ENCODE measurements at regions not wholly inside any gene's neighbourhood (a gene's known extent, or its start where the extent isn't known, plus 50 kb on each side); places are given as distances from the start of the nearest gene placed in this dataset.

GRCh38 chr3:174786825-174787224, 72.3 kb upstream of the NAALADL2 start:
- no peak for DNase-seq

GRCh38 chr3:174791161-174791560, 68.0 kb upstream of the NAALADL2 start:
- no peak for DNase-seq

GRCh38 chr3:174792864-174793263, 66.3 kb upstream of the NAALADL2 start:
- no peak for DNase-seq

Data from CD4-positive, alpha-beta T cell treated with Interferon alpha-2 for 1 hour (primary cell).